ENCODE measurements at regions not wholly inside any gene's neighbourhood (a gene's known extent, or its start where the extent isn't known, plus 50 kb on each side); places are given as distances from the start of the nearest gene placed in this dataset.

DNA sequence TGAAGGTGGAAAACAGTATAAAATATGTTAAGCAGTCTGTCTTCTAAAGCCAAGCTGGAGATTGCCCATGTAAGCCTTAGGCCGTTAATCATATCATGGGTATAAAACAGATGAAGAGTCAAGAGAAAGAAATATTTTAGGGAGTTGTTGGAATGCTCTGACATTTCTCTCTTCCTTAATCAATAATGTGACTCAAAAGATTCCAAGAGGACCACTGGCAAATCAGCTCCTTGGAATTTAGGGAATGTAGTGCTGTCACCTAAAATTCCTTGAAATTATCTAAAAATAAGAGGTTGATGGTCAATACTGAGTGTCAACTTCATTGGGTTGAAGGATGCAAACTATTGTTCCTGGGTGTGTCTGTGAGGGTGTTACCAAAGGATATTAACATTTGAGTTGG lies 525.9 kb downstream of the KCNA4 start:
- Histone ChIP-seq H3F3A (ENCODE audit: low read depth) (no peaks in the 10 kb centered on the region), H3K27me3 (ENCODE audit: insufficient read depth, low read length, poor library complexity, severe bottlenecking) (no peaks in the 10 kb centered on the region), H3K9ac (ENCODE audit: low read depth, low read length, poor library complexity, severe bottlenecking) (no peak overlapping the region), H3K9me3 (ENCODE audit: insufficient read depth, low read depth, low read length) (no peaks in the 10 kb centered on the region), H3K36me3 (ENCODE audit: insufficient read depth, low read length) (no peaks in the 10 kb centered on the region), H3K4me1 (ENCODE audit: insufficient read depth, low read length, poor library complexity, severe bottlenecking) (no peaks in the 10 kb centered on the region), H3K4me2 (ENCODE audit: low read depth, low read length, poor library complexity, severe bottlenecking) (no peak overlapping the region), H4K20me1 (ENCODE audit: insufficient read depth, low read length, poor library complexity, severe bottlenecking) (no peaks in the 10 kb centered on the region), H3K79me2 (ENCODE audit: insufficient read depth, low read length) (no peaks in the 10 kb centered on the region), H3K9me2 (replicated peaks; ENCODE audit: low read depth, low read length) (no peaks in the 10 kb centered on the region), H3K4me3 (ENCODE audit: low read length, poor library complexity, severe bottlenecking) (no peak overlapping the region), H2AFZ (ENCODE audit: low read length) (no peak overlapping the region)
- no peak for TF ChIP-seq EZH2phosphoT487 (IDR thresholded peaks at IDR 0.05; ENCODE audit: borderline replicate concordance)
- TF ChIP-seq, protein P1, sequence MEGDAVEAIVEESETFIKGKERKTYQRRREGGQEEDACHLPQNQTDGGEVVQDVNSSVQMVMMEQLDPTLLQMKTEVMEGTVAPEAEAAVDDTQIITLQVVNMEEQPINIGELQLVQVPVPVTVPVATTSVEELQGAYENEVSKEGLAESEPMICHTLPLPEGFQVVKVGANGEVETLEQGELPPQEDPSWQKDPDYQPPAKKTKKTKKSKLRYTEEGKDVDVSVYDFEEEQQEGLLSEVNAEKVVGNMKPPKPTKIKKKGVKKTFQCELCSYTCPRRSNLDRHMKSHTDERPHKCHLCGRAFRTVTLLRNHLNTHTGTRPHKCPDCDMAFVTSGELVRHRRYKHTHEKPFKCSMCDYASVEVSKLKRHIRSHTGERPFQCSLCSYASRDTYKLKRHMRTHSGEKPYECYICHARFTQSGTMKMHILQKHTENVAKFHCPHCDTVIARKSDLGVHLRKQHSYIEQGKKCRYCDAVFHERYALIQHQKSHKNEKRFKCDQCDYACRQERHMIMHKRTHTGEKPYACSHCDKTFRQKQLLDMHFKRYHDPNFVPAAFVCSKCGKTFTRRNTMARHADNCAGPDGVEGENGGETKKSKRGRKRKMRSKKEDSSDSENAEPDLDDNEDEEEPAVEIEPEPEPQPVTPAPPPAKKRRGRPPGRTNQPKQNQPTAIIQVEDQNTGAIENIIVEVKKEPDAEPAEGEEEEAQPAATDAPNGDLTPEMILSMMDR (conservative IDR thresholded peaks at IDR 0.05; ENCODE audit: low read length) = no peak

DNA sequence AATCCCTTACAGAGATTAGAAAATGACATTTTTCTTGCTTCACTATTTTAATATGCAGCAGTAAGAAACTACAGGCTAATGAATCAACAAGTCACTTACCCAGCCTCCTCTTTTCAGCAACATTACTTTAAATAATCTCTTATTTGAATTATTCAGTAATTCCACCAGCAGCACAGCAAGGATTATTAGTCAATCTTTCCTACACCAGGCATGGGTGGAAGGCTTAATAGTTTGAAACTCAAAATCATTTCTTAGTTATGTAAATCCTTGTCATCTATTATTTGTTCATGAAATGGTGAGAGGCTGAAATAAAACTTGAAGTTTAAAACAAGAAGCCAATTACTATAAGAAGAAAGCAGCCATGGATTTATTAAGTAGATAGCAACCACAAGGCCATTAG lies 530.5 kb downstream of the KCNA4 start:
- H3K9me2 ChIP-seq (replicated peaks; ENCODE audit: low read depth, low read length) = no peaks in the 10 kb centered on the region
- H3K9ac ChIP-seq (ENCODE audit: low read depth, low read length, poor library complexity, severe bottlenecking) = no peak overlapping the region
- no peaks in the 10 kb centered on the region for H3K79me2 ChIP-seq (ENCODE audit: insufficient read depth, low read length)
- no peaks in the 10 kb centered on the region for H3K4me1 ChIP-seq (ENCODE audit: insufficient read depth, low read length, poor library complexity, severe bottlenecking)
- H3K9me3 ChIP-seq (ENCODE audit: insufficient read depth, low read depth, low read length) = no peaks in the 10 kb centered on the region
- H3K4me3 ChIP-seq (ENCODE audit: low read length, poor library complexity, severe bottlenecking) = no peak overlapping the region
- no peaks in the 10 kb centered on the region for H3F3A ChIP-seq (ENCODE audit: low read depth)
- H3K36me3 ChIP-seq (ENCODE audit: insufficient read depth, low read length) = no peaks in the 10 kb centered on the region
- no peaks in the 10 kb centered on the region for H3K27me3 ChIP-seq (ENCODE audit: insufficient read depth, low read length, poor library complexity, severe bottlenecking)
- H3K4me2 ChIP-seq (ENCODE audit: low read depth, low read length, poor library complexity, severe bottlenecking) = no peak overlapping the region
- H2AFZ ChIP-seq (ENCODE audit: low read length) = no peak overlapping the region
- H4K20me1 ChIP-seq (ENCODE audit: insufficient read depth, low read length, poor library complexity, severe bottlenecking) = no peaks in the 10 kb centered on the region
- TF ChIP-seq EZH2phosphoT487 (IDR thresholded peaks at IDR 0.05; ENCODE audit: borderline replicate concordance) = no peak
- TF ChIP-seq, protein P1 (conservative IDR thresholded peaks at IDR 0.05; ENCODE audit: low read length) = no peak

DNA sequence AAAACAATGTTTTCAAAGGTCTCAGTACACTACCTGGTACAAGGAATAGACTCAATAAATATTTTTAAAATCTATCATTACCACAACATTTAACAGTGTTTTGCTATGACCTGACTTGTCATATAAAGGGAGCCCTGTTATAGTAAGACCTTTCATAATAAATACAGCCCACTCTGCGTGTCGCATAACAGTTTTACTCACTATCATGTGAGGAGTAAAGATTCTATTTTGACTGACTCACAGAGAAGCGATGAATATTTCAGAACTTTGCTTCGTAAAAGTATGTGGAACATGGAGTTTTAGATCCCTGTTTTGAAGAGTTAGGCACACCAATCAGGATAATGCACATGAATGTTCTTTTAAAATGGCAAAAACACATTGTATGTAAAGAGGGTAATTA lies 531.2 kb downstream of the KCNA4 start:
- no peaks in the 10 kb centered on the region for H3K9me3 ChIP-seq (ENCODE audit: insufficient read depth, low read depth, low read length)
- H3K4me2 ChIP-seq (ENCODE audit: low read depth, low read length, poor library complexity, severe bottlenecking) = no peak overlapping the region
- no peaks in the 10 kb centered on the region for H3K36me3 ChIP-seq (ENCODE audit: insufficient read depth, low read length)
- H3K9ac ChIP-seq (ENCODE audit: low read depth, low read length, poor library complexity, severe bottlenecking) = no peak overlapping the region
- no peaks in the 10 kb centered on the region for H3K27me3 ChIP-seq (ENCODE audit: insufficient read depth, low read length, poor library complexity, severe bottlenecking)
- no peak overlapping the region for H3K4me3 ChIP-seq (ENCODE audit: low read length, poor library complexity, severe bottlenecking)
- H3F3A ChIP-seq (ENCODE audit: low read depth) = no peaks in the 10 kb centered on the region
- H3K79me2 ChIP-seq (ENCODE audit: insufficient read depth, low read length) = no peaks in the 10 kb centered on the region
- no peak overlapping the region for H2AFZ ChIP-seq (ENCODE audit: low read length)
- H4K20me1 ChIP-seq (ENCODE audit: insufficient read depth, low read length, poor library complexity, severe bottlenecking) = no peaks in the 10 kb centered on the region
- H3K4me1 ChIP-seq (ENCODE audit: insufficient read depth, low read length, poor library complexity, severe bottlenecking) = no peaks in the 10 kb centered on the region
- no peaks in the 10 kb centered on the region for H3K9me2 ChIP-seq (replicated peaks; ENCODE audit: low read depth, low read length)
- TF ChIP-seq, protein P1 (conservative IDR thresholded peaks at IDR 0.05; ENCODE audit: low read length) = no peak
- no peak for TF ChIP-seq EZH2phosphoT487 (IDR thresholded peaks at IDR 0.05; ENCODE audit: borderline replicate concordance)

Data from Loucy (cell line).